ENCODE measurements at regions not wholly inside any gene's neighbourhood (a gene's known extent, or its start where the extent isn't known, plus 50 kb on each side); places are given as distances from the start of the nearest gene placed in this dataset.
"Not testable (repeated sequence)": the region's sequence is repeated elsewhere in the genome, so short reads cannot be mapped to it uniquely, and the experiment has no call there.

DNA sequence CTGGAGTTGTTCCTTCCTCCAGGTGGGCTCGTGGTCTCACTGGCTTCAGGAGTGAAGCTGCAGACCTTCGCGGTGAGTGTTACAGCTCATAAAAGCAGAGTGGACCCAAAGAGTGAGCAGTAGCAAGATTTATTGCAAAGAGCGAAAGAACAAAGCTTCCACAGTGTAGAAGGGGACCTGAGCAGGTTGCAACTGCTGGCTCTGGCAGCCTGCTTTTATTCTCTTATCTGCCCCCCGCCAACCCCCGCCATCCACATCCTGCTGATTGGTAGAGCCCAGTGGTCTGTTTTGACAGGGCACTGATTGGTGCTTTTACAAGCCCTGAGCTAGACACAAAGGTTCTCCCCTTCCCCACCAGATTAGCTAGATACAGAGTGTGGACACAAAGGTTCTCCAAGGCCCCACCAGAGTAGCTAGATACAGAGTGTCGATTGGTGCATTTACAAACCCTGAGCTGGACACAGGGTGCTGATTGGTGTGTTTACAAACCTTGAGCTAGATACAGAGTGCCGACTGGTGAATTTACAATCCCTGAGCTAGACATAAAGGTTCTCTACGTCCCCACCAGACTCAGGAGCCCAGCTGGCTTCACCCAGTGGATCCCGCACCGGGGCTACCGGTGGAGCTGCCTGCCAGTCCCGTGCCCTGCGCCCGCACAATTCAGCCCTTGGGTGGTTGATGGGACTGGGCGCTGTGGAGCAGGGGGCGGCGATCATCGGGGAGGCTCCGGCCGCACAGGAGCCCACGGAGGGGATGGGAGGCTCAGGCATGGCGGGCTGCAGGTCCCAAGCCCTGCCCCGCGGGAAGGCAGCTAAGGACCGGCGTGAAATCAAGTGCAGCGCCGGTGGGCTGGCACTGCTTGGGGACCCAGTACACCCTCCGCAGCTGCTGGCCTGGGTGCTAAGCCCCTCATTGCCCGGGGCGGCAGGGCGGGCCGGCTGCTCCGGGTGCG lies 999.5 kb upstream of the SPRY2 start:
- not testable (repeated sequence) for H2AFZ ChIP-seq (ENCODE audit: low read depth, low read length); H3K9me2 ChIP-seq (ENCODE audit: insufficient read depth, low read length); H3K36me3 ChIP-seq (ENCODE audit: insufficient read depth, low read length)

DNA sequence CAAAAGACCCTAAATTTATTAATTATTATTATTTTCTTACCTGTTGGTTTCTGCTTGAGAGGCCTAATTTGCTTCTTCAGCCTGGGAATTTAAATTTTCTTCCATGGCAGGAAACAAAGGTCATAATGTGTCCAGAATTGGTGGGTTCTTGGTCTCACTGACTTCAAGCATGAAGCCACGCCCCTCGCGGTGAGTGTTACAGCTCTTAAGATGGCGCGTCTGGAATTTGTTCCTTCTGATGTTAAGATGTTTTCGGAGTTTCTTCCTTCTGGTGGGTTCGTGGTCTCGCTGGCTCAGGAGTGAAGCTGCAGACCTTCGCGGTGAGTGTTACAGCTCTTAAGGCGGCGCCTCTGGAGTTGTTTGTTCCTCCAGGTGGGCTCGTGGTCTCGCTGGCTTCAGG lies 998.7 kb upstream of the SPRY2 start:
- H3F3A ChIP-seq (ENCODE audit: insufficient read depth, low read length, poor library complexity, severe bottlenecking); H2AFZ ChIP-seq (ENCODE audit: low read depth, low read length); H3K4me2 ChIP-seq (ENCODE audit: low read length); H3K27ac ChIP-seq (ENCODE audit: low read length); H3K79me2 ChIP-seq (replicated peaks; ENCODE audit: insufficient read depth, low read length); H4K20me1 ChIP-seq (ENCODE audit: insufficient read depth); H3K9me3 ChIP-seq (ENCODE audit: low read length); H3K9me2 ChIP-seq (ENCODE audit: insufficient read depth, low read length); H3K36me3 ChIP-seq (ENCODE audit: insufficient read depth, low read length); H3K27me3 ChIP-seq (ENCODE audit: insufficient read depth, low read depth, low read length); H3K4me3 ChIP-seq (ENCODE audit: low read length); H3K9ac ChIP-seq (ENCODE audit: low read length): not testable (repeated sequence)

More for the DNA sequence above, 999.5 kb upstream of the SPRY2 start:
- H3K9ac ChIP-seq (ENCODE audit: low read length); H3K27ac ChIP-seq (ENCODE audit: low read length); H3K9me3 ChIP-seq (ENCODE audit: low read length); H4K20me1 ChIP-seq (ENCODE audit: insufficient read depth); H3F3A ChIP-seq (ENCODE audit: insufficient read depth, low read length, poor library complexity, severe bottlenecking); H3K4me2 ChIP-seq (ENCODE audit: low read length); H3K79me2 ChIP-seq (replicated peaks; ENCODE audit: insufficient read depth, low read length); H3K27me3 ChIP-seq (ENCODE audit: insufficient read depth, low read depth, low read length); H3K4me3 ChIP-seq (ENCODE audit: low read length): not testable (repeated sequence)

DNA sequence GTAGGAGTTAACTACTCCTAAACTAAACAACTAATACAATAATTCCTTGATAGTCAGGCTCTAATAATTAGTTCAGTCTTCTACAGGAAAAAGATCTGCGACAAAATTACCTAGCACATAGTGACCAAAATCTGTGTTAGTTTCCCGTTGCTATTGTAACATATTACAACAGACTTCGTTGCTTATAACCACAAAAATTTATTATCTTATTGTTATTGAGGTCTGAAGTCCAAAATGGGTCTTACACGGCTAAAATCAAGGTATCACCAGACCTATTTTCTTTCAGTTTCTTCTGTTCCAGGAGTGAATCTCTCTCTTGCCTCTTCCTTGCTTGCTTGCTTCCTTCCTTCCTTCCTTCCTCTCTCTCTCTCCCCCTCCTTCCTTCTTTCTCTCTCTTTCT lies 993.6 kb upstream of the SPRY2 start:
- H3K79me2 ChIP-seq (replicated peaks; ENCODE audit: insufficient read depth, low read length), result no peaks in the 10 kb centered on the region
- H3K4me2 ChIP-seq (ENCODE audit: low read length), result no peak overlapping the region
- no peak overlapping the region for H2AFZ ChIP-seq (ENCODE audit: low read depth, low read length)
- H3K36me3 ChIP-seq (ENCODE audit: insufficient read depth, low read length), result no peaks in the 10 kb centered on the region
- no peak overlapping the region for H3K9ac ChIP-seq (ENCODE audit: low read length)
- no peak overlapping the region for H3K27ac ChIP-seq (ENCODE audit: low read length)
- no peaks in the 10 kb centered on the region for H4K20me1 ChIP-seq (ENCODE audit: insufficient read depth)
- TF ChIP-seq RAD21 (conservative IDR thresholded peaks at IDR 0.05) (no peak), TAF1 (IDR thresholded peaks at IDR 0.05; ENCODE audit: low read depth) (no peak), POLR2AphosphoS5 (IDR thresholded peaks at IDR 0.05) (no peak), EZH2 (IDR thresholded peaks at IDR 0.05; ENCODE audit: borderline replicate concordance, insufficient read depth, low read length, poor library complexity, severe bottlenecking) (no peak), EP300 (conservative IDR thresholded peaks at IDR 0.05; ENCODE audit: poor library complexity, severe bottlenecking) (no peak), MXI1 (conservative IDR thresholded peaks at IDR 0.05; ENCODE audit: poor library complexity, severe bottlenecking) (no peak), SMC3 (conservative IDR thresholded peaks at IDR 0.05; ENCODE audit: poor library complexity) (no peak)
- TF ChIP-seq, protein P1, sequence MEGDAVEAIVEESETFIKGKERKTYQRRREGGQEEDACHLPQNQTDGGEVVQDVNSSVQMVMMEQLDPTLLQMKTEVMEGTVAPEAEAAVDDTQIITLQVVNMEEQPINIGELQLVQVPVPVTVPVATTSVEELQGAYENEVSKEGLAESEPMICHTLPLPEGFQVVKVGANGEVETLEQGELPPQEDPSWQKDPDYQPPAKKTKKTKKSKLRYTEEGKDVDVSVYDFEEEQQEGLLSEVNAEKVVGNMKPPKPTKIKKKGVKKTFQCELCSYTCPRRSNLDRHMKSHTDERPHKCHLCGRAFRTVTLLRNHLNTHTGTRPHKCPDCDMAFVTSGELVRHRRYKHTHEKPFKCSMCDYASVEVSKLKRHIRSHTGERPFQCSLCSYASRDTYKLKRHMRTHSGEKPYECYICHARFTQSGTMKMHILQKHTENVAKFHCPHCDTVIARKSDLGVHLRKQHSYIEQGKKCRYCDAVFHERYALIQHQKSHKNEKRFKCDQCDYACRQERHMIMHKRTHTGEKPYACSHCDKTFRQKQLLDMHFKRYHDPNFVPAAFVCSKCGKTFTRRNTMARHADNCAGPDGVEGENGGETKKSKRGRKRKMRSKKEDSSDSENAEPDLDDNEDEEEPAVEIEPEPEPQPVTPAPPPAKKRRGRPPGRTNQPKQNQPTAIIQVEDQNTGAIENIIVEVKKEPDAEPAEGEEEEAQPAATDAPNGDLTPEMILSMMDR (IDR thresholded peaks at IDR 0.05; ENCODE audit: poor library complexity, severe bottlenecking), result no peak
- TF ChIP-seq, protein P2, sequence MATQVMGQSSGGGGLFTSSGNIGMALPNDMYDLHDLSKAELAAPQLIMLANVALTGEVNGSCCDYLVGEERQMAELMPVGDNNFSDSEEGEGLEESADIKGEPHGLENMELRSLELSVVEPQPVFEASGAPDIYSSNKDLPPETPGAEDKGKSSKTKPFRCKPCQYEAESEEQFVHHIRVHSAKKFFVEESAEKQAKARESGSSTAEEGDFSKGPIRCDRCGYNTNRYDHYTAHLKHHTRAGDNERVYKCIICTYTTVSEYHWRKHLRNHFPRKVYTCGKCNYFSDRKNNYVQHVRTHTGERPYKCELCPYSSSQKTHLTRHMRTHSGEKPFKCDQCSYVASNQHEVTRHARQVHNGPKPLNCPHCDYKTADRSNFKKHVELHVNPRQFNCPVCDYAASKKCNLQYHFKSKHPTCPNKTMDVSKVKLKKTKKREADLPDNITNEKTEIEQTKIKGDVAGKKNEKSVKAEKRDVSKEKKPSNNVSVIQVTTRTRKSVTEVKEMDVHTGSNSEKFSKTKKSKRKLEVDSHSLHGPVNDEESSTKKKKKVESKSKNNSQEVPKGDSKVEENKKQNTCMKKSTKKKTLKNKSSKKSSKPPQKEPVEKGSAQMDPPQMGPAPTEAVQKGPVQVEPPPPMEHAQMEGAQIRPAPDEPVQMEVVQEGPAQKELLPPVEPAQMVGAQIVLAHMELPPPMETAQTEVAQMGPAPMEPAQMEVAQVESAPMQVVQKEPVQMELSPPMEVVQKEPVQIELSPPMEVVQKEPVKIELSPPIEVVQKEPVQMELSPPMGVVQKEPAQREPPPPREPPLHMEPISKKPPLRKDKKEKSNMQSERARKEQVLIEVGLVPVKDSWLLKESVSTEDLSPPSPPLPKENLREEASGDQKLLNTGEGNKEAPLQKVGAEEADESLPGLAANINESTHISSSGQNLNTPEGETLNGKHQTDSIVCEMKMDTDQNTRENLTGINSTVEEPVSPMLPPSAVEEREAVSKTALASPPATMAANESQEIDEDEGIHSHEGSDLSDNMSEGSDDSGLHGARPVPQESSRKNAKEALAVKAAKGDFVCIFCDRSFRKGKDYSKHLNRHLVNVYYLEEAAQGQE (IDR thresholded peaks at IDR 0.05; ENCODE audit: borderline replicate concordance), result no peak
- no peaks in the 10 kb centered on the region for H3K9me3 ChIP-seq (ENCODE audit: low read length)
- H3K27me3 ChIP-seq (ENCODE audit: insufficient read depth, low read depth, low read length), result no peaks in the 10 kb centered on the region
- H3K9me2 ChIP-seq (ENCODE audit: insufficient read depth, low read length), result no peaks in the 10 kb centered on the region
- no peak overlapping the region for H3K4me3 ChIP-seq (ENCODE audit: low read length)
- H3F3A ChIP-seq (ENCODE audit: insufficient read depth, low read length, poor library complexity, severe bottlenecking), result no peaks in the 10 kb centered on the region
